Lung microvascular endothelial cell (primary cell): ENCODE measurements at regions not wholly inside any gene's neighbourhood (a gene's known extent, or its start where the extent isn't known, plus 50 kb on each side); places are given as distances from the start of the nearest gene placed in this dataset.
"Not testable (repeated sequence)": the region's sequence is repeated elsewhere in the genome, so short reads cannot be mapped to it uniquely, and the experiment has no call there.

Source experiments
- DNase-seq, 2 donors: peaks; one replicate each; pipeline versions ENCODE4 v3.0.0 to v3.0.0-alpha.2; 2010; ENCODE audit warnings: low read depth in 2 of 2

DNA sequence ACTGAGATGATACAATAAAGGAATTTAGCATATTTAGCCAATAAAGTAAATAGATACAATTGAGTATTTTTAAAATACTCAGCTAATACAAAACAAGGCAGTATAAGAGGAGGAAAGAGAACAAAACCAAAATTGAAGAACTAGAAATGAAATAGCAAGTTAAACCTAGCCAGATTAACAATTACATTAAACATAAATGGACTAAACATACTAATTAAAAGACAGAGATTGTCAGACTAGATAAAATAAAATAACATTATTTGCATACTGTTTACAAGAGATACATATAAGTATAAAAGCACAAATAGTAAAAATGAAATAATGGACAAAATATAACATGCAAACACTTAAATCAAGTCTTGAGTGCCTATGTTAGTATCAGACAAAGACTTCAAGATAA, 517.7 kb upstream of the PHF14 start:
- DNase-seq = no peak

GRCh38 chr7:10460474-10460873, 513.2 kb upstream of the PHF14 start:
- no peak for DNase-seq

DNA sequence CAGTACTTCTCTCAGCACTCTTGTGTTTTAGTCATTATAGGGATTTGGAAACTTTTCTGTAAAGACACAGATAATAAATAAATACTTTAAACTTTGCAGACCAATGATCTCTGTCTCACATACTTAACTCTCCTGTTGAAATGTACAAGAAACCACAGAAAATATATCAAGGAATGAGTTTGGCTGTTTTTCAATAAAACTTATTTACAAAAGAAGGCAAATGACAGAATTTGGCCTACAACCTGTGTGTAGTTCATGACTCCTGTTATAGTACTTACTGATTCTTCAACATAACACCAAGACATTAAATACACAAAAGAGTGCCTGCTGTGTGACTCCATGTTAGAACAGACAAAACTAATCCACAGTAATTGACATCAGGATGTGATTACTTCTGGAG, 510.0 kb upstream of the PHF14 start:
- DNase-seq = no peak

DNA sequence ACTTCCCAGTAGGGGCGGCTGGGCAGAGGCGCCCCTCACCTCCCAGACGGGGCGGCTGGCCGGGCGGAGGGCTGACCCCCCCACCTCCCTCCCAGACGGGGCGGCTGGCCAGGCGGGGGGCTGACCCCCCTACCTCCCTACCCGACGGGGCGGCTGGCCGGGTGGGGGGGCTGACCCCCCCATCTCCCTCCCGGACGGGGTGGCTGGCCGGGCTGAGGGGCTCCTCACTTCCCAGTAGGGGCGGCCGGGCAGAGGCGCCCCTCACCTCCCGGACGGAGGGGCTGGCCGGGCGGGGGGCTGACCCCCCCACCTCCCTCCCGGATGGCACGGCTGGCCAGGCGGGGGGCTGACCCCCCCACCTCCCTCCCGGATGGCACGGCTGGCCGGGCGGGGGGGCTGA, 508.1 kb upstream of the PHF14 start:
- not testable (repeated sequence) for DNase-seq

DNA sequence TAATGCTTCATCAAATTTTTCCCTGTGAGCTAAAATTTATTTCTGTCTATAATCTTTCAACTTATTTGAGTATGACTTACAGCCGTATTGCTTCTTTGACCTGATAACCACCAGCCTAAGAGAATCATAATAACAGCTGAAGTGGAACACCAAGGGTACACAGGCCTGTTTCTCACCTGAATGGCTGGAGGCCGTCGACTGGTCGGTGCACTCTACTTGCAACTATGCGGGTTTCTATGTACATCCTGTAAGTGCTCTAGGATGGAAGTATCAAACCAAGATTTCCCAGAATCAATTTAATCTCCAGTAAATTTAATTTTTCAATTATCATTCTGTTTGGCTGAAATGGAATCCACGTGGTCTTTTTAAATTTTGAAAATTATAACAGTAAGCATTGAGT, 504.8 kb upstream of the PHF14 start:
- no peak for DNase-seq

GRCh38 chr7:10469476-10469875, 504.2 kb upstream of the PHF14 start:
- DNase-seq = no peak

DNA sequence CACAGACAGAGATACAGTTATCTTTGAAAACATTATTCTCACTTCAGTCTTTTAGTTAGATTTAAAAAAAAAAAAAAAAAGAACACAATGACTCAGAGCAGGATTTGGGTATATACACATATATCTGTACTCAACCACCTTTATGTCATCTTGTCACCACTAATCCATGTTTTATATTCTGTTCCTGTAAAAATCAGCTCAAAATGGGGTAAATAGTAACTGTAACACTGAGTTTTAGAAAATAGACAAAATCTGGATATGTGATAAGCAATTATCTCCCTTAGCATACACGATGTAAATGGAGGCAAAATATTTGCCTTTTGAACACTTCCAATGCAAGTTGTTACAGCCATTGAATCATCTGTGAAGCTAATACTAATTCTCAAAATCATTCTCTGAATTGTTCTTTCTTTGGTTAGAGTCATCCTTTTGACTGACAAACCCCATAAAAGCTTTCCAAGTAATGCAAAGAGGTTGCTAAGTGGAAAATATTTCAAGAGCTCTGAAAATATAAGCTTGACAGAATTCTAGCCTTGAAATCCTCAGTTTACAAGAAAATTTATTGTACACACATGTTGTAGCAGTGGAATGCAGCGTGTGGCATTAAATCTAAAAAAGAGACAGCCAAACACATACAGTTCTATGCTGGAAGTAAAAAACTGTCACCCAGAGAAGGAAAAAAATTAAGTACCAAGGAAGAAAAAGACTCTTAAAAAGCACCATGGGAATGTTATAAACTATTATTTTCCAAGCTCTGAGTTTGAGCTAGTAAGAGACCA, 502.2 kb upstream of the PHF14 start:
- no peak for DNase-seq

- DNase-seq = no peak
Measured at GRCh38 chr7:10472115-10472514, 501.6 kb upstream of the PHF14 start.

DNA sequence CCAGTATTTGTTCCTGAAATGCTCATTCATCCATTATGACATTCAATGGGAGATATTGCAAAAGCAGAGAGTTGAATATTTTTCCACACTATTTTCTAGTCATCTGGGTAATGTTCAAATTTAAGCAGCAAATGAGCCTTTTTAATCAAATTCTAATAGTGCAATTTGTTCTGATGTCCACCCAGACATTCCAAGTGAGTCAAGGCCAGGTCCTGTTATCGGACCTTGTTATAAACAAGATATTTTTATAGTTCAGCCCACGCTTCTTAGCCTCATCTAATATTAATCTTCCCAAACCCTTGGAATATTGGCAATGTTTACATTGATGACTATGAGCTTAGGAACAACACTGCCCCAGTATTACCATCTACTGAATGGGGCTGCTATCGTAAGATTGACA, 500.1 kb upstream of the PHF14 start:
- no peak for DNase-seq

- no peak for DNase-seq
Measured at GRCh38 chr7:10474048-10474447, 499.6 kb upstream of the PHF14 start.

- no peak for DNase-seq
Measured at GRCh38 chr7:10475940-10476641, 497.6 kb upstream of the PHF14 start.

DNA sequence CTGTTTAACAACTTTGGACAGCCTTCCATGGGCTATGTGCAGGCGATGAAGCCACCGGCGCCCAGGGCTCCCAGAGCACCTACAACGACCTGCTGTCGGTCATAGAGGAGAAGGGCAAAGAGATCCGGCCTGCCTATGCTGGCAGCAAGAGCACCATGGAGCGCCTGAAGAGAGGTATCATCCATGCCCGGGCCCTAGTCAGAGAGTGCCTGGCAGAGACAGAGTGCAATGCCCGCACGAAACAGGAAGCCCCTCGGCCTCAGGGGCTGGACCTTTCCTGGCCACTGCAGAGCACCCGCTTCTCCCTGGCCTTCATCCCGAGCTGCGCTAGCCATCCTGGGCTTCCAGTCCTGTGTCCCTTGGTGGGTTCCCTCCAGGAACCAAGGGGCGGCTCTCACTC, 497.0 kb upstream of the PHF14 start:
- DNase-seq = no peak

DNA sequence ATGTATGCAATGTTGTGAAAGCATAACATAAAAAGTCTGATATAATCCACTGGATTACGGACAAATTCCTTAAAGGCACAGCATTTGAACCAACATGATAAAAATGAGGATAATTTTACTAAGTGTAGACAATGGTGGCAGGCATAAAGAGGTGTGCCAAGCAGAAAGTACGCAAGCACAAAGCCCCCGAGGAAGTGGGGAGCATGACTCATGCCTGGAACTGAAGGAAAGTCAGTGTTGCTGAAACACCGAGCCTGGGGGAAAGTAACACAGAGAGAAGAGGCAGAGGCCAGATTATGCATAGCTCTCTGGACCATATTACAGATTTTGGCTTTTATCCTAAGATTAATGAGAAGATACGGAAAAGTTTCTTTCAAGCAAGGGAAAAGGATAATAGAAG, 490.0 kb upstream of the PHF14 start:
- DNase-seq = no peak

GRCh38 chr7:10484767-10485166, 488.9 kb upstream of the PHF14 start:
- DNase-seq = no peak

GRCh38 chr7:10501206-10501884, 472.3 kb upstream of the PHF14 start:
- DNase-seq = not testable (repeated sequence)

GRCh38 chr7:10507032-10507431, 466.6 kb upstream of the PHF14 start:
- DNase-seq = no peak

DNA sequence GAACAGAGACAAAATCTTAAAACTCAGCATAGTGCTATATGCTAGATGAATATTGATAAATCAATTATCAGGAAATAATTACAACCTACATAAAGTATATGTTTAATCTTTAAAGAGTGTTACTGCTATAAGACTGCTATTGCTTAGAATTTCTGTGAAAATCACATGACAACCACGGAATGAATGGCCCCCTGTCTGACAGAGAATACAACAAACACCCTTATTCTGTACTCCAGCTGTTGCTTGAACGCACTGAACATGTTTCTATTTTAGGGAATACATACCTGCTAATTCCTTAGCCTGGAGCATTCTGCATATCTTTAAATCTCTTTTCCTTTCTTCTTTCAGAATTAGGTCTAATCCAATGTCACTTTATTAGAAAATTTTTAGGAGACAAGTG, 452.4 kb upstream of the PHF14 start:
- DNase-seq = no peak

- DNase-seq = not testable (repeated sequence)
Measured at GRCh38 chr7:10533429-10533828, 440.2 kb upstream of the PHF14 start.

- no peak for DNase-seq
Measured at GRCh38 chr7:10536561-10536960, 437.1 kb upstream of the PHF14 start.

DNA sequence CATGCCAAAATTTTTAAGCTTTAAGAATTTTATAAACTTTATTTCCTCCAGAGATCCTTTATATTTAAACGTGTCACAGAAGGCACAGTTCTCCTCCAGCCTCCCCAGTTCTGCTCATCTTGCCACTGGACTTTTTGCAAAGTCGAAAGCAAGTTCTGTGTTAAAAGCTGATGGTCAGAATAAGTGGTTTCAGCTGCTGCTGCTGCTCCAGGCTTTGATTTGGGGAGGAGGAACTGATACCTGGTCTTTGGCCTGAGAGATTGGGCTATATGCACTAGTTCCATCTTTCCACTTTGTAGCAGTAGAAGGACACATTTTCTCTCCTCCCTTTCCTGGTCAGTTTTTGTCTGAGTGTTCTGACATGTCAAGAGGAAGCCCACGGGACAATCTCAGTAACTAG, 435.9 kb upstream of the PHF14 start:
- DNase-seq = no peak

DNA sequence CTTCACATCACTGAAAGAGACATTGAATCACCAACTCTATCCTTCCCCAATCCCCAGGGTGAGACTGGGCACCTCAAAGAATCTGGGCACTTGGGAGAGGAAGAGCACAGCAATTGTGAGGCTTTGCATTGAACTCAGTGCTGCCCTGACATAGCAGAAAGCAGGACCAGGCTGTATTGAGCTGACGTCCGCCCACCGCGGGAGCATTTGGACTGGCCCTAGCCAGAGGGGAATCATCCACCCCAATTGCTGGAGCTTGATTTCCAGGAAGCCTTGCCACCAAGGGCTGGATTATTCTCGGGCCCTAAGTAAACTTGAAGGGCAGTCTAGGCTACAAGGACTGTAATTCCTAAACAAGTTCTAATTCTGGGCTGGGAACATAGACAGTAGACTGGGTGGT, 416.3 kb upstream of the PHF14 start:
- DNase-seq = no peak

DNA sequence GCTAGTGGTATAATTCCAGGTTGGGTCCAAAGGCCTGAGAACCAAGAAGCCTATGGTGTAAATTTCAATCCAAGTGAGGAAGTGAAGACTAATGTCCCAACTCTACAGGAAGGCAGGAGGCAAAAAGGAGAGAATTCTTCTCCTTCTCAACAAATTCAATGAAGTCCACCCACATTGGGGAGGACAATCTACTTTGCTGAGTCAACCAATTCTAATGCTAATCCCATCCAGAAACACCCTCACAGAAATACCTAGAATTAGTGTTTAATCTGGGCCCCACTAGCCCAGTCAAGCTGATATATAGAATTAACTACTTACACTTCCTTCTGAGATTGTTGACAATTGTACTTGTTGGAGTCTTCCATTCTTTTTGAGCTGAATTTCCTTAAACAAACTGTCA, 413.2 kb upstream of the PHF14 start:
- no peak for DNase-seq

DNA sequence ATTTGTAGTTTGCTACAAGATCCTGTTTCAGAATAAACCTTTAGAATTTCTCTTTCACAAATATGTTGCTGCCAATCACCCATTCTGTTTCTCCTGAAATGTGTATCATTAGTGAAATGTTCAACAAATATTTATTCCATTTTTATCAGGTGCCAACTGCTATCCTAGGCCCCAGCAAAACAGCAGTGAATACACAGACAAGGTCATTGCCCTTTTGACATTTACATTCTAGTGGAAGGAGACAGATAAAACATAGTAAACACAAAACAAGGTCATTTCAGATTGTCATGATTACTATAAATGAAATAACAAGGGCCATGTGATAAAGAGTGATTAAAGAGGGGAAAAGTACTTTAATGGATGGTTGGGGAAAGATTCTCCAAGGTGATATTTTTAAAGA, 404.8 kb upstream of the PHF14 start:
- no peak for DNase-seq
